Adipose tissue (tissue), 3 donors: ENCODE measurements at regions not wholly inside any gene's neighbourhood (a gene's known extent, or its start where the extent isn't known, plus 50 kb on each side); places are given as distances from the start of the nearest gene placed in this dataset.
"Not testable (repeated sequence)": the region's sequence is repeated elsewhere in the genome, so short reads cannot be mapped to it uniquely, and the experiment has no call there.

Source experiments
- H3K27ac ChIP-seq: one replicate; pipeline ENCODE4 v1.5.1; 2013; ENCODE audit warnings: low read depth, low read length
- WGBS, 3 donors: extraction: QIAGEN DNeasy Blood & Tissue Kit; methylation state at CpG; one replicate each; pipeline ENCODE4 v1.1.7; 2013; 5-methylcytosine and 5-hydroxymethylcytosine counted together
- donor health status: healthy with polysubstance abuse.
- donor health status: Bipolar disorder and iron deficiency.
- donor health status: healthy.

GRCh38 chr14:85352588-85352987 is 177.4 kb upstream of the FLRT2 start:
- WGBS, 3 donors = 94 to 97% (median 94%) methylated on average over 20 to 26 of the region's 26 CpGs

DNA sequence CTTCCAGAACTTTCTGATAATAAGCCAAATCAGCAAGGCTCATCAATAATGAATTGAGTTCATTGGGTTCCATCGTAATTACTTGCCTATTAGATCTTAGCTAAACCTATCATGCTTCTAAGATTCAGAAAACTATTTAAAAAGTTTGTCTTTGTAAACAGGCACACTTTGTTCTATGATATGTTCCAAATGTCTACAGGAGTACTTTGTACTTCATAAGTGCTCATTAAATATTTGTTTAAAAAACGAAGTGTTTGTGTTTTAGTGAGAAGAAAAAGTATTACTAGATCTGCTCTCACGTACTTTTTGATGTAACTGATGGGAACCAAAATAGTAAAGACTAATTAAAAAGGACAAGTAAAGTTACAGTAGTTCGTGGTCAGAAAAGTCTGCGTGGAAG is 172.8 kb upstream of the FLRT2 start:
- WGBS, 3 donors = 65 to 89% (median 84%) methylated on average over 5 of the region's 5 CpGs
- no peak overlapping the region for H3K27ac ChIP-seq

More at GRCh38 chr14:85352588-85352987, 177.4 kb upstream of the FLRT2 start:
- H3K27ac ChIP-seq = not testable (repeated sequence)

DNA sequence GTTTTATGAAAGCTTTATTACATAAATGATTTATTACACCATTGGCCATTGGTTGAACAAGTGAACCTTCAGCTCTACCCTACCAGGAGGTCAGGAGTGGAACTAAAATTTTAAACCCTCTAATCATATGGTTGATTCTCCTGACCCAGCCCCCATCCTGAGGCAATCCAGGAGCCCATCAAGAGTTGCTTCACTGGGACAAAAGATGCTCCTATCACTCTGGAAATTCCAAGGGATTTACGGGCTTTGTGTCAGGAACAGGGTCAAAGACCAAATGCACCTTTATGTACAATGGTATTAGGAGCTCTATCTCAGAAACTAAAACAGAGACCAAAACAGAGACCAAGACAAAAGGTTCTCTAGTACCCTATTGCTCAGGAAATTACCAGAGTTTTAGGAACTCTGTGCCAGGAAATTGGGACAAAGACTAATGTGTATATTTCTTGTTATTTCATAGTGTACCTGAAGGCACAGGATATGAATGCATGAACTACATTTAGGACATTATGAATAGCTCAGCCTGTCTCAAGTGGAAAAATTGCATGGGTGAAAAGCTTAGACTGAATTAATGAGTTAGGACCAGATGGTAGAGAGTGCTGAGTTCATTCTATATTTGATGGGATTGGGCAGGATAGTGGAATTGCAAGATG is 171.7 kb upstream of the FLRT2 start:
- WGBS, 3 donors = 80 to 94% (median 83%) methylated on average over 1 of the region's 1 CpG
- no peak overlapping the region for H3K27ac ChIP-seq

DNA sequence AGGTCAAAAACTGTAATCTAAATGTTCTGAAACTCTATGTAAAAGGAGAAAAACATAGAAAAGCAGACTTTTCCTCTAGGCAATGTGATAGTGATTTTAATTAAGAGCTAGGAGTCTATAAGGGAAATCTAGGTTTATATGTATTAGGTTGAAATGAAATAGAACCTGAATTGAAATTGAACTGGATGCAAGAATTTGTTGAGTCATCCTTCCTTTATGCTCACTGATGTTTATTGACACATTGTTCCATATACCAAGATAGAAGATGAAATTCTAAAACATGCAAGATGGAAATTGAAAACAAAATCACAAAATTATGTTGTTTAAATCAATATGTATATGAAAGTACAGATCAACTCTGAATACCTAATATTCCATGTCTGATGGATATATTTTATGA is 170.4 kb upstream of the FLRT2 start:
- H3K27ac ChIP-seq = no peak overlapping the region

DNA sequence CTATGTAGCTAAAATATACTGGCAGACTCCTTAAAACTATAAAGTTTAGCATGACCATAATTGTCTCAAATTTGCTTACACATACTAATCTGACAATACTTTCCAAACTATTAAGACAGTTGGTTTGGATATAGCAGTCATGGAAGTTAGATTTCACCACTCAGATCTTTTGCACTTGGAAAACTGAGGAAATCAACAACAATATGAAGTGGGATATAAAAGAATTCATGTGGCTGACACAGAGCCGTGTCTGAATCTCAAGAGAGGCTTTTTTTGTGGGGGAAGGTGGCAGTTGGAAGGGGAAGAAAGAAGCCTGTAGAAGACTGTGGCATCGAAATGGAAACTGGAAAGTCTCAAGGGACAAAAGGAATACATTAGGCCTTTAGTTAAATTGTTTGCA is 166.6 kb upstream of the FLRT2 start:
- H3K27ac ChIP-seq = no peak overlapping the region
- 49 to 88% (median 67%) methylated on average over 2 of the region's 2 CpGs for WGBS, 3 donors

- 90 to 92% (median 91%) methylated on average over 4 of the region's 4 CpGs for WGBS, 3 donors
- no peak overlapping the region for H3K27ac ChIP-seq
Measured at GRCh38 chr14:85366226-85366625, 163.7 kb upstream of the FLRT2 start.

DNA sequence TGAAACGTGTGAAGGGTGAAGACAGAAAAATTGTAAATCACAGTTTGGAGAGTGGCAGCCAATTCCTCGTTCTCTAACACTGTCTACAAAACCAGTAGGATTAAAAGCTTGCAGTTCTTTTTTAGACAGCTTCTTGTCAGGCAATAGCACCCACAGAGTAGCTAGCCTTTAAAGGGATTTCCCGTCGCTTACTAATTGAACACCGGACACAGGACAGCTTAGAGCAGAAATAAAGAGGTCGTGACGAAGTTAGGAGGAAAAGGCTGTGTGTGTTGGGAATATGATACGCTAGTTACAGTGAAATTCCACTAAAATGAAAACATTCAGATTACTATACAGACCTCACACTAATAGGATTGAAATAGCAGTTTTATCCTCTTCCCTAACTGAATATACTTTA is 149.1 kb upstream of the FLRT2 start:
- no peak overlapping the region for H3K27ac ChIP-seq
- WGBS, 3 donors = 43 to 89% (median 56%) methylated on average over 8 of the region's 8 CpGs

GRCh38 chr14:85382341-85382740 is 147.6 kb upstream of the FLRT2 start:
- no peak overlapping the region for H3K27ac ChIP-seq
- 93 to 97% (median 96%) methylated on average over 1 of the region's 1 CpG for WGBS, 3 donors

- WGBS, 3 donors = 68 to 86% (median 74%) methylated on average over 3 of the region's 3 CpGs
- H3K27ac ChIP-seq = no peak overlapping the region
Measured at GRCh38 chr14:85387181-85387580, 142.8 kb upstream of the FLRT2 start.

GRCh38 chr14:85390236-85390635 is 139.7 kb upstream of the FLRT2 start:
- H3K27ac ChIP-seq = no peak overlapping the region
- WGBS, 3 donors = 91 to 94% (median 91%) methylated on average over 5 of the region's 5 CpGs

- whole genome bisulfite sequencing, 3 donors = 81 to 97% (median 83%) methylated on average over 3 of the region's 3 CpGs
- H3K27ac ChIP-seq = no peak overlapping the region
Measured at GRCh38 chr14:85391455-85391854, 138.5 kb upstream of the FLRT2 start.

DNA sequence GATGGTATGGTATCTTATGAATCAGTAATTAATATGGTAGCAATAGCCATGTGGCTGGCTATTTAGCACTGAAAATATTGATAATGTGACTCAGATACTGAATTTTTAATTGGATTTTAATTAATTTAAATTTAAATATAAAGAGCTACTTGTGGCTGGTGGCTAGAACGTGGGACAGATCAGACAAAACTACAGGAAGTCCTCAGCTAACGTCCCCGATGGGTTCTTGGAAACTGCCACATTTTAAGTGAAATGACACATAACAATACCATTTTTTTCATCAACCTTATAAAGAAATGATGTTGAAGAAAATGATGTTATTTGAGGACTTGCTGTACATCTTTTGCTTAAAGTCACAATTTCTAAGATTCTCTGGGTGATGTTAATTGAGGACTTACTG is 138.1 kb upstream of the FLRT2 start:
- WGBS, 3 donors = 63 to 88% (median 67%) methylated on average over 3 of the region's 3 CpGs
- no peak overlapping the region for H3K27ac ChIP-seq

DNA sequence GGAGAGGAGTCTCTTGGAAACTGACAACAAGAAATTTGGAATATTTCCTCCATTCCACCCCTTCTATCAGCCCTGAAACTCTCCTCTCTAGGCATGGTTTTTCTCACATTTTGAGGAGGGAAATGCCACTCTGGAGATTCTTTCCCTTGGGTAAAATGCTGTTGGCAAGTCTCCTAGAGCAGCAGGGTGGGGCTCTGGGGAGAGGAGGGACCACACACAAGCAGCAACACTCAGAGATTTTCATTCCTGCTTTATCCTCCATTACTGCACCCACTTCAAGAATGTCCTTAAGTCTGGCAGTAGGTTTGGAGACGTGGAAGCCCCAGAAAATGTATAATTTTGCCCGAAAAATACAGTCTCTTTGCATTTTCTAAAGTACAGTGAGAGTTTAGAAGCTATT is 130.8 kb upstream of the FLRT2 start:
- H3K27ac ChIP-seq = no peak overlapping the region
- WGBS, 3 donors = 77 to 89% (median 88%) methylated on average over 2 of the region's 2 CpGs

GRCh38 chr14:85400678-85401077 is 129.3 kb upstream of the FLRT2 start:
- 76 to 83% (median 82%) methylated on average over 3 of the region's 3 CpGs for WGBS, 3 donors
- no peak overlapping the region for H3K27ac ChIP-seq

DNA sequence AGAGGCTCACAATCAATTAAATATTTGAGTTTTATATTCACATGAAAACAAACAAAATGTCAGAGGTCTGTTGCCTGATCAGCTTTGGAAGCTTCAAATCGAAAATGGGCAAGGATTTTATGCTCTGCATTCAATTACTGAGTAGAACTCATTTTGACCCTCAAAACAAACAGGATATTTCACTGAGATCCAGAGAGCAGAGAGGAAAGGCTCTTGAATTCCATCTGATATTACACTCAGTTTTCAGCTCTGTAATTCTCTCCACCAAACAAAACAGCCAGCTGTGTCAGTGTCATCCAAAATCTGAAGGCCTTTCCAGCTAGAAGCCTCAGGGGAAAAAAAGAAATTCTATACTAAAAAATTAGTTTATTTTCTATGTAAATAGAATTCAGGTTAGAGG is 128.6 kb upstream of the FLRT2 start:
- H3K27ac ChIP-seq = no peak overlapping the region
- 39 to 43% (median 42%) methylated on average over 1 of the region's 1 CpG for WGBS, 3 donors

GRCh38 chr14:85402569-85403162 is 127.3 kb upstream of the FLRT2 start:
- H3K27ac ChIP-seq = no peak overlapping the region
- WGBS, 3 donors = 28 to 76% (median 66%) methylated on average over 7 of the region's 7 CpGs

DNA sequence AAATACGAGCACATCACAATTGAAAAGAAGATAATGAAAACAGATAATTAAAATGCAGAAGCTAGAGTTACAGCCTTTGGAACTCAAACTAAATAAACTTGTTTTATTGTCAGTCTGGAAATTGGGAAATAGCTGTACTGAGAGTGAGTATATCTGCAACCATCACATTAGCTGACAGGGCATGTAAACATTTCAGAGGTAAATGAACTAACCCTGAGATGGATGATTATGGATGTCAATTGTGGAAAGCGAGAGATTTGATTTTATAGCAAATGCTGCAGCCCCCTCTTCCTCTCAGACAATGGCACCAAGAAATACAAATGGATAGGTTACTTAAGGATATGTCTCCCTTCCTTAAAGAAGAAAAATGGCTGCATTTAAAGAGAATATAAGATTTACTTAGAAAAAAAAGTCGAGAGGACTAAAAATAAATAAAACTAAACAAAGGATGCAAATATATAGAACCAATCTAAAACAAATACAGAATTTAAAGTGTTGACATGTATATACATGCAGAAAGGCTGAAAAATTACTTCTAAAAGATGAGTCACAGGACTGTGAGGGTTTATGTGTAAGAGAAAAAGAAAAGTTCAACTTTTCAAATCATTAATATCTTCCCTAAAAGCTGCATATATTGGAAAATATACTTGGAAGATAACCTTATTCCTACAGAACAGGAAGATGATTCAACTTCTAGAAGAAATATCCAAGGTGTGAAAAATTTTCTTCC is 120.3 kb upstream of the FLRT2 start:
- 53 to 83% (median 66%) methylated on average over 3 of the region's 3 CpGs for WGBS, 3 donors
- H3K27ac ChIP-seq = no peak overlapping the region

GRCh38 chr14:85412756-85413155 is 117.2 kb upstream of the FLRT2 start:
- 96 to 100% (median 99%) methylated on average over 1 of the region's 1 CpG for WGBS, 3 donors
- no peak overlapping the region for H3K27ac ChIP-seq

- WGBS, 3 donors = 62 to 86% (median 64%) methylated on average over 5 of the region's 5 CpGs
Measured at GRCh38 chr14:85413836-85414526, 116.0 kb upstream of the FLRT2 start.

More at GRCh38 chr14:85413836-85414526, 116.0 kb upstream of the FLRT2 start:
- no peak overlapping the region for H3K27ac ChIP-seq
